ENCODE measurements at regions not wholly inside any gene's neighbourhood (a gene's known extent, or its start where the extent isn't known, plus 50 kb on each side); places are given as distances from the start of the nearest gene placed in this dataset.
"Not testable (repeated sequence)": the region's sequence is repeated elsewhere in the genome, so short reads cannot be mapped to it uniquely, and the experiment has no call there.

DNA sequence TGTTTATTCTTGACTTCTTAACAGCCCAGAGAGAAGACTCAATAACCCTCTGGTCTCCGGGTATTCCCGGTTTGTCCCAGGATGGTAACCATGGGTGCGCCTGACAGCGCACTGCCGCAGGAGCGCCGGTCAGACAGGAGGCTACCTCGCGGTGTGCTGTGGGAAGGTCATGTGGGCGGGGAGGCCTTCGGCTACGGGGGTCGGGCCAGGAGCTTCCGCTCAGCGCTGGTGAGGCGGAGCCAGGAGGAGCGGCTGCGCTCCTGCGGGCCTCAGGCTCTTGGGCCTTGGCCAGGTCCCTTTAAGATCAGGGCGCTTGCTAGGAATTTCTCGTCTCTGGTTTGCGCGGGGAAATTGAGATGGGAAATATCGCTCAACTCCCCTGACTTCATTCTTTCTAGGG lies 182.3 kb upstream of the NDN start:
- Histone ChIP-seq H3K9ac (ENCODE audit: low read length) (no peak overlapping the region), H3K9me3 (ENCODE audit: control insufficient read depth, low read length) (no peaks in the 10 kb centered on the region), H3K36me3 (ENCODE audit: control insufficient read depth, insufficient read depth, low read length, severe bottlenecking) (no peaks in the 10 kb centered on the region), H3K4me3 (ENCODE audit: low read length) (peak overlapping the region; percentile 62), H3K4me1 (ENCODE audit: control insufficient read depth, insufficient read depth, low read length) (no peaks in the 10 kb centered on the region), H3K27me3 (replicated peaks; ENCODE audit: control insufficient read depth, insufficient read depth, low read length) (peaks cover 10% of the 10 kb centered on the region)
- no peak for DNase-seq (ENCODE audit: low read depth)

DNA sequence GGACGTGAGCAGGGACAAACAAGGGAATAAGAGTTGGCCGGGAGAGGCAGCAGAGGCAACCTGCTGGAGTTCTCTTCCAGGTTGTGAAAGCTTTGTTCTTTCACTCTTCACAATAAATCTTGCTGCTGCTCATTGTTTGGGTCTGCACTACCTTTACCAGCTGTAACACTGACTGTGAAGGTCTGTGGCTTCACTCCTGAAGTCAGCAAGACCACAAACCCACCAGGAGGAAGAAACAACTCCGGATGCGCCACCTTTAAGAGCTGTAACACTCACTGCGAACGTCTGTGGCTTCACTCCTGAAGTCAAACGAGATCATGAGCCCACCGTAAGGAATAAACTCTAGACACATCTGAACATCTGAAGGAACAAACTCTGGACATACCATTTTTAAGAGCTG lies 186.5 kb upstream of the NDN start:
- not testable (repeated sequence) for H3K9ac ChIP-seq (ENCODE audit: low read length); H3K9me3 ChIP-seq (ENCODE audit: control insufficient read depth, low read length); H3K4me3 ChIP-seq (ENCODE audit: low read length); H3K4me1 ChIP-seq (ENCODE audit: control insufficient read depth, insufficient read depth, low read length); DNase-seq (ENCODE audit: low read depth); H3K36me3 ChIP-seq (ENCODE audit: control insufficient read depth, insufficient read depth, low read length, severe bottlenecking); H3K27me3 ChIP-seq (replicated peaks; ENCODE audit: control insufficient read depth, insufficient read depth, low read length)

DNA sequence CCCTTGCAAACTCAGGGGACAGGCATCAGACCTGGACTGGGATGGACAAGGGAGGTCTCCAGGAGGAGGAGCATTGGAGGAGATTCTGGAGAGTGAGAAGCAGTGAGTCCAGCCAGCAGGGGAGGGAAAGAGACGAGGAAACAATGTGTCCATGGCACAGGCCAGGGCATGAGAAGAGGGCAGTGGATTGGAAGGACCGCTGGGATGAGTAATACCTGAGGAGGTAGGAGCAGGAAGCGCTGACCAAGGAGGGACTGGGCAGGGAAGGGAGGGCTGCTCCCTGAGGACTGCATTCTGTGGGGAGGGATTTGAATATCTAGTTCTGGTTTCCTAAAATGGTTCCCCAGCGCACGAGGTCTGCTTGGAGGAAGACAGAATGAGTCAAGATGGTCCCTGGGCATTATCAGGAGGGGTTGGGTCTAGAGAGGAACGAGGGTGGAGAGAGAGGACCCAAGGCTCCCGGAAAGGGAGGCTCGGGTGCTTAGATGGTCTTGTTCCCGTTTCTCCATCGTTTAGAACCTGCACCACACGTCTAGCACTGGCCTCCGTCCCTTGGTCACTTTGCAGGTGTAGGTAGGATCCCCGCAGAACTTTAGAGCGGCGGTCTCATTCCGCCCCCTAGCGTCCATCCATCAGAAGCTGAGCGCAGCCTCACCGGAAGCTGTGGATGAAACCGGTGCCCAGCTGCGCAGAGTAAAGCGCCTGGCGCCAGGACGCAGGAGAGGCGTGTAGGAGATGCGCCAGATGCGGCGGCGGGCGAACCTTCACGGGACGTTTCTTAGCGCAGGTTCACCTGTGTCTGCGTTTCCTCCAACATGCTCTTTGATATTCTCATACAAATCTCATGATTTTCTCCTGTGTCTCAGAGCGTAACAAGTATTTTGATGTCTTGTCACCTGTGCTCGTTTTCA lies 190.7 kb upstream of the NDN start:
- Histone ChIP-seq H3K9me3 (ENCODE audit: control insufficient read depth, low read length) (no peaks in the 10 kb centered on the region), H3K4me1 (ENCODE audit: control insufficient read depth, insufficient read depth, low read length) (no peaks in the 10 kb centered on the region), H3K36me3 (ENCODE audit: control insufficient read depth, insufficient read depth, low read length, severe bottlenecking) (no peaks in the 10 kb centered on the region), H3K27me3 (replicated peaks; ENCODE audit: control insufficient read depth, insufficient read depth, low read length) (peaks cover 1% of the 10 kb centered on the region), H3K4me3 (ENCODE audit: low read length) (no peak overlapping the region), H3K9ac (ENCODE audit: low read length) (no peak overlapping the region)
- DNase-seq (ENCODE audit: low read depth): no peak

- no peak overlapping the region for H3K9ac ChIP-seq (ENCODE audit: low read length)
- H3K9me3 ChIP-seq (ENCODE audit: control insufficient read depth, low read length): no peaks in the 10 kb centered on the region
- H3K27me3 ChIP-seq (replicated peaks; ENCODE audit: control insufficient read depth, insufficient read depth, low read length): no peaks in the 10 kb centered on the region
- DNase-seq (ENCODE audit: low read depth): no peak
- no peaks in the 10 kb centered on the region for H3K36me3 ChIP-seq (ENCODE audit: control insufficient read depth, insufficient read depth, low read length, severe bottlenecking)
- no peaks in the 10 kb centered on the region for H3K4me1 ChIP-seq (ENCODE audit: control insufficient read depth, insufficient read depth, low read length)
- H3K4me3 ChIP-seq (ENCODE audit: low read length): no peak overlapping the region
Measured at GRCh38 chr15:23881291-23881690, 194.2 kb upstream of the NDN start.

- Histone ChIP-seq H3K9me3 (ENCODE audit: control insufficient read depth, low read length) (no peaks in the 10 kb centered on the region), H3K36me3 (ENCODE audit: control insufficient read depth, insufficient read depth, low read length, severe bottlenecking) (no peaks in the 10 kb centered on the region), H3K4me1 (ENCODE audit: control insufficient read depth, insufficient read depth, low read length) (no peaks in the 10 kb centered on the region), H3K9ac (ENCODE audit: low read length) (no peak overlapping the region), H3K27me3 (replicated peaks; ENCODE audit: control insufficient read depth, insufficient read depth, low read length) (no peaks in the 10 kb centered on the region), H3K4me3 (ENCODE audit: low read length) (no peak overlapping the region)
- DNase-seq (ENCODE audit: low read depth): no peak
Measured at GRCh38 chr15:23890218-23890617, 203.1 kb upstream of the NDN start.

- no peaks in the 10 kb centered on the region for H3K27me3 ChIP-seq (replicated peaks; ENCODE audit: control insufficient read depth, insufficient read depth, low read length)
- H3K4me3 ChIP-seq (ENCODE audit: low read length): peak overlapping the region; percentile 37
- no peak for DNase-seq (ENCODE audit: low read depth)
- H3K36me3 ChIP-seq (ENCODE audit: control insufficient read depth, insufficient read depth, low read length, severe bottlenecking): no peaks in the 10 kb centered on the region
- no peaks in the 10 kb centered on the region for H3K4me1 ChIP-seq (ENCODE audit: control insufficient read depth, insufficient read depth, low read length)
- no peaks in the 10 kb centered on the region for H3K9me3 ChIP-seq (ENCODE audit: control insufficient read depth, low read length)
- H3K9ac ChIP-seq (ENCODE audit: low read length): no peak overlapping the region
Measured at GRCh38 chr15:23897091-23897490, 210.0 kb upstream of the NDN start.

DNA sequence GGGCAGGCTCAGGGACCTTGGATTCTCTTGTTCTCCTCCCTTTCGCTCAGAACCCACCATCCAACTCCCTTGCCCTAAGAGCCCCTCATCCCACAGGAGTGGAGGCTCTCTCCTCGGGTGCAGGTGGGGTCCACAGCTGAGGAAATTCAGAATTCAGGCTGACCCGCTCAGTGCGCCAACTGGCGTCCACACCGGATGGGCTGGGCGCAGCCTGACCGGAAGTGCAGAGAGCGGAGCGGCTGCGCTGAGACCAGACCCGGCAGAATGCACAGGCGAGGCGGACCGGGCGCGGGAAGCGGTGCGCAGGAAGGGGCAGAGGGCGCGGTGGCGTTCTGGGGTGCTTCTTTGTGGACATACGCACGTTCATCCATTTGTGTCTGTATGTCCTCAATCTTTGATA lies 210.4 kb upstream of the NDN start:
- no peaks in the 10 kb centered on the region for H3K4me1 ChIP-seq (ENCODE audit: control insufficient read depth, insufficient read depth, low read length)
- no peaks in the 10 kb centered on the region for H3K36me3 ChIP-seq (ENCODE audit: control insufficient read depth, insufficient read depth, low read length, severe bottlenecking)
- H3K27me3 ChIP-seq (replicated peaks; ENCODE audit: control insufficient read depth, insufficient read depth, low read length): no peaks in the 10 kb centered on the region
- no peaks in the 10 kb centered on the region for H3K9me3 ChIP-seq (ENCODE audit: control insufficient read depth, low read length)
- no peak overlapping the region for H3K9ac ChIP-seq (ENCODE audit: low read length)
- H3K4me3 ChIP-seq (ENCODE audit: low read length): peak overlapping the region; percentile 37
- no peak for DNase-seq (ENCODE audit: low read depth)

DNA sequence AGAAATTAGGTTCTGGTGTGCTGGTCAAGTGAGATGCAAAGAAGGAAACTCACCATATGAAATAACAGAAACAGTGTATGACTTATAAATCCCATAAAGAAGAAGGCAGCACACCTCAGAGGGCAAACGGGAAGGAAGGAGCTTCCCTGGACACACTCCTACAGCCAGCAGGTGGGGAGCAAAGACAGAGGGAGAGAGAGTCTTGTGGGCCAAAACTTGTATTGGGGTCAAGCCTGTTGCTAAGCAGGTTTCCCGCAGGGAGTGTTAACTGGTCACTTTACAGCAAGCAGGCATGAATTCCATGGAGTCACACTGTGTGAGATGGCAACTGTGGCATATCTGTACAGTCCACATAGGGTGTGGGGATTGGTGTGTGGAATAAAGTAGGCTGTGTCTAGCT lies 222.9 kb upstream of the NDN start:
- DNase-seq (ENCODE audit: low read depth): no peak
- Histone ChIP-seq H3K36me3 (ENCODE audit: control insufficient read depth, insufficient read depth, low read length, severe bottlenecking) (no peaks in the 10 kb centered on the region), H3K4me3 (ENCODE audit: low read length) (no peak overlapping the region), H3K27me3 (replicated peaks; ENCODE audit: control insufficient read depth, insufficient read depth, low read length) (peaks cover 4% of the 10 kb centered on the region), H3K9ac (ENCODE audit: low read length) (no peak overlapping the region), H3K9me3 (ENCODE audit: control insufficient read depth, low read length) (no peaks in the 10 kb centered on the region), H3K4me1 (ENCODE audit: control insufficient read depth, insufficient read depth, low read length) (no peaks in the 10 kb centered on the region)

GRCh38 chr15:23912191-23912590 lies 225.1 kb upstream of the NDN start:
- H3K36me3 ChIP-seq (ENCODE audit: control insufficient read depth, insufficient read depth, low read length, severe bottlenecking): no peaks in the 10 kb centered on the region
- H3K27me3 ChIP-seq (replicated peaks; ENCODE audit: control insufficient read depth, insufficient read depth, low read length): peaks cover 4% of the 10 kb centered on the region
- no peak for DNase-seq (ENCODE audit: low read depth)
- no peaks in the 10 kb centered on the region for H3K4me1 ChIP-seq (ENCODE audit: control insufficient read depth, insufficient read depth, low read length)
- H3K9ac ChIP-seq (ENCODE audit: low read length): no peak overlapping the region
- no peaks in the 10 kb centered on the region for H3K9me3 ChIP-seq (ENCODE audit: control insufficient read depth, low read length)
- H3K4me3 ChIP-seq (ENCODE audit: low read length): no peak overlapping the region

DNA sequence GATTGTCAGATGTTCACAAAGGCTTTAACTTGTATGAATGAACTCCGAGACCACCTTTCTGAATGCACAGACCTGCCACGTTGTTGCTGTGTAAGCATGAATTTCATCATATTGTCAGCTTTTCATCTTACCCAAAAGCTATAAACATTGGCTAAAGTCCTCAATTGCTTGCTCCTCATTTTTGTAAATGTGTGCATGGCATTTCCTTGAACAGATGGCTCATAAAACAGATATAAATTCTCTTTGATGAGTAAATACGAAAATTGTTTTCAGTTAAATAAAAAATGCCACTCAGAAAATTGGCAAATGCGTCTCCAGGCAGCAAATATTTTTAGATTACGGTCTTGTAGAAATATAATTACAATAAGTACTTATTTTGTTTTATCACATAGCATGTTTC lies 226.0 kb upstream of the NDN start:
- Histone ChIP-seq H3K4me1 (ENCODE audit: control insufficient read depth, insufficient read depth, low read length) (no peaks in the 10 kb centered on the region), H3K4me3 (ENCODE audit: low read length) (no peak overlapping the region), H3K9me3 (ENCODE audit: control insufficient read depth, low read length) (no peaks in the 10 kb centered on the region), H3K27me3 (replicated peaks; ENCODE audit: control insufficient read depth, insufficient read depth, low read length) (peaks cover 4% of the 10 kb centered on the region), H3K36me3 (ENCODE audit: control insufficient read depth, insufficient read depth, low read length, severe bottlenecking) (no peaks in the 10 kb centered on the region), H3K9ac (ENCODE audit: low read length) (no peak overlapping the region)
- no peak for DNase-seq (ENCODE audit: low read depth)

DNA sequence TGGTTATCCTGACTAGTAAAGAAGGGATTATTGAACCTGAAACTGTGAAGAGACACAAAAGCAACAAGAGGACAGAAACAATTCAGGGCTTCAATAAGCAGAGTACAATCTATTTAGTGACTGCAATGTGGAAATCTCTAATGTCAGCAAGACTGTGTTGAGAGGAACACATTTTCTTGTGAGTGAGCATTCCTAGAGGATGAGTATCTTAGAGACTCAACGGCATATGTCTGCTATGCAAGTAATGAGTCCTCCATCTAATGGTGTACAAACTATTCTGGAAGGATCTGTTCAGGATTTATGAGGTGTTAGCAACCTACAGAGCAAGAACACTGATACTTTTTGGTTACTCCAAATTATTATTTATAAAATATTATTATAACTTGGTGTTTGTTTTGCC lies 226.5 kb upstream of the NDN start:
- Histone ChIP-seq H3K4me1 (ENCODE audit: control insufficient read depth, insufficient read depth, low read length) (no peaks in the 10 kb centered on the region), H3K27me3 (replicated peaks; ENCODE audit: control insufficient read depth, insufficient read depth, low read length) (peaks cover 4% of the 10 kb centered on the region), H3K9ac (ENCODE audit: low read length) (no peak overlapping the region), H3K36me3 (ENCODE audit: control insufficient read depth, insufficient read depth, low read length, severe bottlenecking) (no peaks in the 10 kb centered on the region), H3K9me3 (ENCODE audit: control insufficient read depth, low read length) (no peaks in the 10 kb centered on the region), H3K4me3 (ENCODE audit: low read length) (no peak overlapping the region)
- no peak for DNase-seq (ENCODE audit: low read depth)

GRCh38 chr15:23924686-23925085 lies 237.6 kb upstream of the NDN start:
- no peaks in the 10 kb centered on the region for H3K4me1 ChIP-seq (ENCODE audit: control insufficient read depth, insufficient read depth, low read length)
- no peaks in the 10 kb centered on the region for H3K9me3 ChIP-seq (ENCODE audit: control insufficient read depth, low read length)
- H3K27me3 ChIP-seq (replicated peaks; ENCODE audit: control insufficient read depth, insufficient read depth, low read length): no peaks in the 10 kb centered on the region
- no peak for DNase-seq (ENCODE audit: low read depth)
- no peak overlapping the region for H3K4me3 ChIP-seq (ENCODE audit: low read length)
- H3K36me3 ChIP-seq (ENCODE audit: control insufficient read depth, insufficient read depth, low read length, severe bottlenecking): no peaks in the 10 kb centered on the region
- no peak overlapping the region for H3K9ac ChIP-seq (ENCODE audit: low read length)

Measured in adipocyte (in vitro differentiated cells).